H1 (cell line): ENCODE measurements at regions not wholly inside any gene's neighbourhood (a gene's known extent, or its start where the extent isn't known, plus 50 kb on each side); places are given as distances from the start of the nearest gene placed in this dataset.

Experiments
- CTCF ChIP-seq, 3 experiments: IDR thresholded peaks; 1 replicate in 2 of 3; 2 replicates in 1 of 3; pipeline versions ENCODE4 v1.5.1 to v1.6.1; 2011; ENCODE audit warnings: low read length in 3 of 3, mild to moderate bottlenecking in 3 of 3, inconsistent platforms in 2 of 3, low read depth in 1 of 3, moderate library complexity in 1 of 3; ENCODE audit not compliant: insufficient read depth in 1 of 3; ENCODE audit errors: control extremely low read depth in 1 of 3
- EZH2 ChIP-seq: fragments of 200-600 bp; sonication (generic); IDR thresholded peaks from 2 replicates; pipeline ENCODE4 v1.7.1; 2012; ENCODE audit warnings: low read depth, mild to moderate bottlenecking, moderate library complexity, low read length, inconsistent platforms; ENCODE audit not compliant: severe bottlenecking
- USF2 ChIP-seq: IDR thresholded peaks from 2 replicates; pipeline ENCODE4 v1.6.1; 2011; ENCODE audit warnings: low read length, improper control_type of control experiment
- YY1 ChIP-seq: IDR thresholded peaks from 2 replicates; pipeline ENCODE4 v1.6.1; 2011; ENCODE audit warnings: low read depth, mild to moderate bottlenecking, low read length

GRCh38 chr6:56787209-56787608 is 144.5 kb upstream of the DST start:
- TF ChIP-seq EZH2 (no peak), CTCF (IDR thresholded peaks at IDR 0.05; ENCODE audit: control extremely low read depth in 1 of 3, insufficient read depth in 1 of 3, low read depth in 1 of 3, low read length in 3 of 3) (no peak), USF2 (no peak), YY1 (no peak)
